ENCODE measurements at regions not wholly inside any gene's neighbourhood (a gene's known extent, or its start where the extent isn't known, plus 50 kb on each side); places are given as distances from the start of the nearest gene placed in this dataset.

GRCh38 chr12:66020481-66020880 is 110.1 kb downstream of the LLPH start:
- peaks cover 0 to 4% of the 10 kb centered on the region in 2 donors for H3K27me3 ChIP-seq
- H3K27ac ChIP-seq = no peak overlapping the region
- DNase-seq = no peak
- intact Hi-C loops (cut with DNase I; ENCODE audit: low total_unique reads) = no loop called here
- no peaks in the 10 kb centered on the region for H3K4me1 ChIP-seq
- no peaks in the 10 kb centered on the region for H3K36me3 ChIP-seq
- no peak for TF ChIP-seq CTCF (IDR thresholded peaks at IDR 0.05)
- H3K4me3 ChIP-seq = no peak overlapping the region
- H3K9me3 ChIP-seq = no peaks in the 10 kb centered on the region

GRCh38 chr12:66017736-66018135 is 112.8 kb downstream of the LLPH start:
- no peak overlapping the region for H3K27ac ChIP-seq
- H3K9me3 ChIP-seq = no peaks in the 10 kb centered on the region
- no peaks in the 10 kb centered on the region for H3K4me1 ChIP-seq
- H3K27me3 ChIP-seq = peaks cover 0 to 4% of the 10 kb centered on the region in 2 donors
- H3K36me3 ChIP-seq = no peaks in the 10 kb centered on the region
- intact Hi-C loops (cut with DNase I; ENCODE audit: low total_unique reads) = no loop called here
- DNase-seq = no peak
- no peak overlapping the region for H3K4me3 ChIP-seq
- TF ChIP-seq CTCF (IDR thresholded peaks at IDR 0.05) = no peak
